ENCODE measurements at regions not wholly inside any gene's neighbourhood (a gene's known extent, or its start where the extent isn't known, plus 50 kb on each side); places are given as distances from the start of the nearest gene placed in this dataset.

DNA sequence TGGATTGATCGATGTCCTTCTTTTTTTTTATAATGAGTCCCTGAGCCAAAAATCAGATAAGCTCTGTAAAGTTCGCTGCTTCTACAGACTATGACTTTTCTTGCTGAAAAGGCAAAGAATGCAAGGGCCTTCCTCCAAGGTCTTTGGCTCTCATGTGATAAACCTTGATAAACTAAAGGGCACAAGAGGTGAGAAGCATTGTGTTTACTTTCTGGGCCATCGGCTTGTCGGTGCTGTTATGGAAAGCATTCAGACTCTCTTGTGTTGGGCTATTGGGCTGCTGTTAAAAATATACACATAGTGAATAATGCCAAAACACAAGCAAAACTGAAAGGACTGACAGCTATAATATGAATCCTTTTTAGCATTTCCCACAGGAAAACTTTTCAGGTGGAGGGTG is 472.4 kb upstream of the SPHKAP start:
- WGBS, 10 experiments: 82 to 100% (median 88%) methylated on average over 1 to 4 of the region's 4 CpGs; no CpG with 5 or more reads in 2 of the 10 experiments
- in situ Hi-C loops (cut with MboI; ENCODE audit: low pct_unique_long_range_greater_than_20kb in 2 of 9, low sequenced_read_pairs in 9 of 9, unreplicated experiment in 9 of 9): loop anchor here in 4 of 9 experiments (25.0 kb wide), 3 partner anchors 592 to 767 kb away; no protein-coding TSS in a partner anchor

DNA sequence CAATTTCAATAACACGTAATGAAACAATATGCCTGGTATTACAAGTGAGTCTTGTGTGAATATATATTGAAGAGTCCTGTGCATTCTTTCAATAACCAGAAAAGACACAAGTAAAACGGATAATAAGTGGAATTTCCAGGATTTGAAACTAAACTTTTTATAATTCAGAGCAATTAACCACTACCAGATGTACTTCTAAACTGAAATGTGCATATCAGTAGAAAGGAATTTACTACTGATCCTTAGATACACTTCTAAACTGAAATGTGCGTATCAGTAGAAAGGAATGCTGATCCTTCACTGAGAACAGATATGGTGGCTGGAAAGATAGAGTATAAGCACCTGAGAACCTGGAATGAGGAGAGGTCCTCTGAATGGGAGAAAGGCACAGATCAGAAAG is 470.9 kb upstream of the SPHKAP start:
- WGBS, 10 experiments: 4 to 82% (median 70%) methylated on average over 2 to 3 of the region's 3 CpGs; no CpG with 5 or more reads in 1 of the 10 experiments
- ATAC-seq (replicated peaks in 6 of 8): peak in 2 of 8 experiments; percentile 83 to 88
- no peak overlapping the region for H3K4me3 ChIP-seq
- in situ Hi-C loops (cut with MboI; ENCODE audit: low pct_unique_long_range_greater_than_20kb in 2 of 9, low sequenced_read_pairs in 9 of 9, unreplicated experiment in 9 of 9): loop anchor here in 4 of 9 experiments (25.0 kb wide), 3 partner anchors 590 to 765 kb away; no protein-coding TSS in a partner anchor
- H3K27ac ChIP-seq: no peak overlapping the region
- H3K4me1 ChIP-seq (replicated peaks in 1 of 2): no peaks in the 10 kb centered on the region

More for the DNA sequence above, 472.4 kb upstream of the SPHKAP start:
- Histone ChIP-seq H3K4me3 (no peak overlapping the region), H3K4me1 (replicated peaks in 1 of 2) (no peaks in the 10 kb centered on the region), H3K27ac (no peak overlapping the region)
- ATAC-seq (replicated peaks in 6 of 8): no peak

DNA sequence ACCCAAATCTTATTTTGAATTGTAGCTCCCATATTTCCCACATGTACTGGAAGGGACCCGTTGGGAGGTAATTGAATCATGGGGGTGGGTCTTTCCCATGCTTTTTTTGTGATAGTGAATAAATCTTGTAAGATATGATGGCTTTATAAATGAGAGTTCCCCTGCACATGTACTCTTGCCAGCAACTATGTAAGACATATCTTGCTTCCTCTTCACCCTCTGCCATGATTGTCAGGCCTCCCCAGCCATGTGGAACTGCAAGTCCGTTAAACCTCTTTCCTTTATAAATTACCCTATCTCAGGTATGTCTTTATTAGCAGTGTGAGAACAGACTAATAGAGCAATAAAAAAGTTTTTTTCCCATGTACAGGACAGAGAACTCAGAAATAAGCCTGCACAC is 468.4 kb upstream of the SPHKAP start:
- ATAC-seq (replicated peaks in 6 of 8): no peak
- Histone ChIP-seq H3K4me3 (no peak overlapping the region), H3K27ac (no peak overlapping the region), H3K4me1 (replicated peaks in 1 of 2) (no peaks in the 10 kb centered on the region)
- 40 to 100% (median 86%) methylated on average over 1 to 2 of the region's 2 CpGs; no CpG with 5 or more reads in 3 of the 10 experiments for WGBS, 10 experiments
- in situ Hi-C loops (cut with MboI; ENCODE audit: low pct_unique_long_range_greater_than_20kb in 2 of 9, low sequenced_read_pairs in 9 of 9, unreplicated experiment in 9 of 9): loop anchor here in 4 of 9 experiments (25.0 kb wide), 3 partner anchors 588 to 763 kb away; no protein-coding TSS in a partner anchor

DNA sequence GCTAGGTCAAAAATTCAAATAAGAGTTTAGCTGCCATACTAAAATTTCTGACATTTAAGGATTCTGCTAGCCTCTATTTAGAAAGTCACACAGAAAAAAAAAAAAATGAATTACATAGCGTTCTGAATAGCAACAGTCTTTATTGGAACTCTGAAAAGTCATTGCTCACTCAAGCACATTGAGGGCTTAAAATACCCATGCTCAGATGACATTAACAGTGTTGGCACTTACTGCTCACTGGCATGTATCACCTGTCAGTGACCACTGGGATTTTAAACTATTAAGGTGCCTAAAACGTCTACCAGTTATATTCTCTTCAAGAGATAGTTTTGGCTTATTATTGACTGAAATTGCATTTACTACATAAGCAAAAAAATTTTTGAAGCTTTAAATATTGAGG is 468.0 kb upstream of the SPHKAP start:
- 46 to 100% (median 75%) methylated on average over 1 to 2 of the region's 2 CpGs; no CpG with 5 or more reads in 1 of the 10 experiments for WGBS, 10 experiments
- in situ Hi-C loops (cut with MboI; ENCODE audit: low pct_unique_long_range_greater_than_20kb in 2 of 9, low sequenced_read_pairs in 9 of 9, unreplicated experiment in 9 of 9): no loop called here
- no peak for ATAC-seq (replicated peaks in 6 of 8)
- no peaks in the 10 kb centered on the region for H3K4me1 ChIP-seq (replicated peaks in 1 of 2)
- H3K4me3 ChIP-seq: no peak overlapping the region
- H3K27ac ChIP-seq: no peak overlapping the region

DNA sequence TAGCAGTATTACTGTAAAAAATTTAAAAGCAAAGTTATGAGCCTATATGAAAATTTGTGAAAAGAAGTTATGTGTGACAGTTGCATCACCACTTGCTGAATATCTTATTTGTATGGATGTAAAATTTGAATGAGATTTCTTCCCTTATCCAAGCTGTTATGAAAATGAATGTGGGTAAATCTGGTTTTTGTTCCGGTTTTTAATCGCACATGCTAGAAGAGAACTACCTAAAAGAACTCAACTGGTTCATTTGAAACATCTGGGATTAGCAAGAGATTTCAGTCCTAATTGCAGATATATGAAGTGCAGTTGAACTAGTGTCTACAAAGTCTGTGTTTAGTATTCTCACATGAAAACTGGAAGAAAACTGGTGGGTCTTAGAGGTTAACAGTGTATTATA is 467.1 kb upstream of the SPHKAP start:
- WGBS, 10 experiments: 43 to 100% (median 92%) methylated on average over 2 of the region's 2 CpGs; no CpG with 5 or more reads in 1 of the 10 experiments
- no peaks in the 10 kb centered on the region for H3K4me1 ChIP-seq (replicated peaks in 1 of 2)
- no peak for ATAC-seq (replicated peaks in 6 of 8)
- H3K27ac ChIP-seq: no peak overlapping the region
- in situ Hi-C loops (cut with MboI; ENCODE audit: low pct_unique_long_range_greater_than_20kb in 2 of 9, low sequenced_read_pairs in 9 of 9, unreplicated experiment in 9 of 9): no loop called here
- no peak overlapping the region for H3K4me3 ChIP-seq

DNA sequence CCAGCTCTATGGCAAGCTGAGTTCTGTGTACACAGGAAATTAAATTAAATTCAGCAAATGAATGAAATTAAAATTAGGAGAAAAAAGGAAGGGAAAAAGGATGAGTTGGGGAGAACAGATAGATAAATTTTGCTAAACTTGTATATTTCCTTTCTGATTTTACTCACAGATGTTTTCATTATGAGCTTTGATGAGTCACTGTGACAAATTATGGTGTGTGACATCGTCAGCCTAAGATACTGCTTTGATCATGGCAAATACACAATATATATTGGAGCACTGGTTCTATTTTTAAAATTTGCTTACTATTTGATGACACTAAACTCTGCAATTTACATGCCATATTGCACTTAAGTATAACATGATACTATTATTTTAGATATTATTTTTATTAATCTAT is 464.6 kb upstream of the SPHKAP start:
- in situ Hi-C loops (cut with MboI; ENCODE audit: low pct_unique_long_range_greater_than_20kb in 2 of 9, low sequenced_read_pairs in 9 of 9, unreplicated experiment in 9 of 9): no loop called here
- Histone ChIP-seq H3K27ac (no peak overlapping the region), H3K4me3 (no peak overlapping the region), H3K4me1 (replicated peaks in 1 of 2) (no peaks in the 10 kb centered on the region)
- ATAC-seq (replicated peaks in 6 of 8): peak in 3 of 8 experiments; percentile 31 to 45 (median 33)
- WGBS, 10 experiments: 0 to 70% (median 29%) methylated on average over 1 of the region's 1 CpG; no CpG with 5 or more reads in 1 of the 10 experiments

DNA sequence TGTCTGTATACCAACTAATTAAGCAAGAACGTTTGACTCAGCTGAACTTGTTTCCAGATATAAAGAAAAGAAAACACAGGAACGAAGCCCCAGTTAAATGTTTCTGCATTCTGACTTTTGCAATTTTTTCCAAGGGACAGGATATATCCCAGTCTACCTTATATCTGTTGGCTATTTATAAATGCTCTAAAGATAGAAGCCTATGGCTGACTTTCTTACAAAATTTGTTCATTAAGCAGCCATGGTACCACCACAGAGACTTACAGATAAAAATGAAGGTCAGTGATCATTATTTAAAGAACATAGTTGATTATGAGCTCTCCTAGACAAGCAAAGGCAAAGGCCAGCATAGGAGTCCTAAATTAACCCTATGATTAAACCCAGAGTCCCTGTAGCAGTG is 462.7 kb upstream of the SPHKAP start:
- no peak overlapping the region for H3K4me3 ChIP-seq
- in situ Hi-C loops (cut with MboI; ENCODE audit: low pct_unique_long_range_greater_than_20kb in 2 of 9, low sequenced_read_pairs in 9 of 9, unreplicated experiment in 9 of 9): no loop called here
- no peak overlapping the region for H3K27ac ChIP-seq
- H3K4me1 ChIP-seq (replicated peaks in 1 of 2): no peaks in the 10 kb centered on the region
- ATAC-seq (replicated peaks in 6 of 8): no peak
- WGBS, 10 experiments: 28 to 100% (median 54%) methylated on average over 1 to 2 of the region's 2 CpGs; no CpG with 5 or more reads in 1 of the 10 experiments

DNA sequence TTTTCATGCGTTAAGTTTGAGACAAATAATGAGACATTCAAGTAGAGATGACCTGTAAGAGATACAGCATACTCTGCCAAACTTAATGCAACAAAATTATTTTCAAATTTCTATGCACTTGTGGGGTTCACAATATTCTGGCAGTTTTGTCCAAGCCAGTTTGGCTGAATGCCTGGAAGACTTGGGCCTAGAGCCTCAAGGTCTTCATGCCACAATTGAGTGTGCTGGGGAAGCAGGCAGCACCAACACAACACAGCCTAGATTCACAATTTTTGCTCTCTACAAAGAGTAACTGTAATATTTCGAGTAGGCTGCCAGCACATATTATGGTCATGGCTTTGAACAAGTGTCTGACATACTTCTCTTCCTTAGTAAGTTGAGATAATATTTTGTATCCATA is 461.4 kb upstream of the SPHKAP start:
- in situ Hi-C loops (cut with MboI; ENCODE audit: low pct_unique_long_range_greater_than_20kb in 2 of 9, low sequenced_read_pairs in 9 of 9, unreplicated experiment in 9 of 9): no loop called here
- WGBS, 10 experiments: 14 to 100% (median 75%) methylated on average over 1 to 2 of the region's 2 CpGs; no CpG with 5 or more reads in 2 of the 10 experiments
- H3K4me1 ChIP-seq (replicated peaks in 1 of 2): no peaks in the 10 kb centered on the region
- no peak overlapping the region for H3K4me3 ChIP-seq
- ATAC-seq (replicated peaks in 6 of 8): no peak
- no peak overlapping the region for H3K27ac ChIP-seq

DNA sequence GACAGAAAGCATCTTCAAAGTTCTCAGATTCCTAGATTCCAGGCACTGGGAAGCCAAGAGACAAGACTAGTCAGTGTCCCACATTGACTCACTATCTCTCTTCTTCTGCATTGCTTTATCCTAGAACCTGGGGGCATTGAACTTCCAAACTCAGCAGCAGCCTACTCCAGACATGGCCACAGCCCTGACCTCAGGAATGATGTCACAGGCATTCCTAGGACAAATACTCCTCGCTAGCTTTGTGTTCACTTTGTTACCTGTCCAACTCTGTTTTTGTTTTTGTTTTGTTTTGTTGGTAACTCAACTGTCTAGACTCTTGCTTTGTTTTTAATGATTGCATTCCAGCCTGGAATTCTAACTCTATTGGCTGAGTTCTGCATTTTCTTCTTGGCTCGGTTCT is 449.3 kb upstream of the SPHKAP start:
- Histone ChIP-seq H3K4me1 (replicated peaks in 1 of 2) (no peaks in the 10 kb centered on the region), H3K4me3 (no peak overlapping the region), H3K27ac (no peak overlapping the region)
- no peak for ATAC-seq (replicated peaks in 6 of 8)
- in situ Hi-C loops (cut with MboI; ENCODE audit: low pct_unique_long_range_greater_than_20kb in 2 of 9, low sequenced_read_pairs in 9 of 9, unreplicated experiment in 9 of 9): no loop called here
- 0 to 100% (median 83%) methylated on average over 1 to 2 of the region's 2 CpGs; no CpG with 5 or more reads in 1 of the 10 experiments for WGBS, 10 experiments

DNA sequence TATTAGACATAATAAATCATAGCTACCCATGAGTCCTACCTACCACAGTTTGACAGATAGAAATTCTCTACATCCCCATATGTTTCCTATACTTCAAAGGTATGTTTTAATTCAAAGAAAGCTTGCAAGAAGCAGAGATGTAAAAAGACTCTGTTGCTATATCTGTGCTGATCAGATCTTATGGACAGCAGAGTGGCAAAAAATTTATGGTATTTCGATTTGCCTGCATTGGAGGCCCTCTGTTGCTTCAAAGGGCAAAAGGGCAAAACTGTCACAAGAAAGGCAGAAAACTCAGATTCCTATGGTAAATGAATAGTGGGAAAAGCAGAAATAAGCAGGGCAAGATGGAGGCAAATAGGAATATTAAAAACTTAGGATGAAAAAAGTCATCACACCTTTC is 447.8 kb upstream of the SPHKAP start:
- Histone ChIP-seq H3K4me1 (replicated peaks in 1 of 2) (peaks cover 0 to 3% of the 10 kb centered on the region in 2 donors), H3K4me3 (no peak overlapping the region), H3K27ac (no peak overlapping the region)
- in situ Hi-C loops (cut with MboI; ENCODE audit: low pct_unique_long_range_greater_than_20kb in 2 of 9, low sequenced_read_pairs in 9 of 9, unreplicated experiment in 9 of 9): no loop called here
- 0 to 91% (median 75%) methylated on average over 1 of the region's 1 CpG; no CpG with 5 or more reads in 3 of the 10 experiments for WGBS, 10 experiments
- ATAC-seq (replicated peaks in 6 of 8): no peak

DNA sequence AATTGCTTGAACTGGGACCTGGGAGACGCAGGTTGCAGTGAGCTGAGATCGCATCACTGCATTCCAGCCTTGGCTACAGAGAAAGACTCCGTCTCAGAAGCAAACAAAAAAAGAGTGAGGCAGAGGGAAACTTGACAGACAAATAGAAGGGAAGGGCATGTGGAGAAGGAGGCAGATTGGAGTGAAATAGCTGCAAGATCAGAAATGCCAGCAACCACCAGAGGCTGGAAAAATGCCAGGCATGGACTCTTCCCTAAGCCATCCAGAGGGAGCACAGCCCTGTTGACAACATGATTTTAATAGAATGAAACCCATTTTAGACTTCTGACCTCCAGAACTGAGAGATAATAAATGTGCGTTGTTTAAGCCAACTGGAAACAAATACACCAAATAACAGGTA is 447.2 kb upstream of the SPHKAP start:
- whole genome bisulfite sequencing, 10 experiments: 17 to 100% (median 83%) methylated on average over 1 to 3 of the region's 4 CpGs
- in situ Hi-C loops (cut with MboI; ENCODE audit: low pct_unique_long_range_greater_than_20kb in 2 of 9, low sequenced_read_pairs in 9 of 9, unreplicated experiment in 9 of 9): no loop called here
- no peak for ATAC-seq (replicated peaks in 6 of 8)
- Histone ChIP-seq H3K27ac (no peak overlapping the region), H3K4me1 (replicated peaks in 1 of 2) (peaks cover 0 to 3% of the 10 kb centered on the region in 2 donors), H3K4me3 (no peak overlapping the region)

DNA sequence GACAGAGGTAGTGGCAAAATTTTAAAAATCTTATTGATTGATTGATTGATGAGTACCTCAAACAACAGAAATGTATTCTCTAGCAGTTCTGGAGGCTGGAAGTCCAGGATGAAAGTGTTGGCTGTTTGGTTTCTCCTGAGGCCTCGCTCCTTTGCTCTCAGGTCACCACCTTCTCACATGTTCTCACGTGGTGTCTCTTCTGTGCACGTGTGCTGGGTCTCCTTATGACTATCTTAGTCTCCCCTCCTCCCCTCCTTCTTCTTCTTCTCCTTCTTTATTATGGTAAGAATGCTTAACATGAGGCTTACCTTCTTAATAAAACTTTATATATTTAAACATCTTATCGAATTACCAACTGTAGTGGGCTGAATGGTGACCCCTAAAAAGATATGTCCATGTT is 446.0 kb upstream of the SPHKAP start:
- WGBS, 10 experiments: 17 to 94% (median 84%) methylated on average over 1 to 4 of the region's 4 CpGs; no CpG with 5 or more reads in 2 of the 10 experiments
- no peak overlapping the region for H3K4me3 ChIP-seq
- in situ Hi-C loops (cut with MboI; ENCODE audit: low pct_unique_long_range_greater_than_20kb in 2 of 9, low sequenced_read_pairs in 9 of 9, unreplicated experiment in 9 of 9): no loop called here

DNA sequence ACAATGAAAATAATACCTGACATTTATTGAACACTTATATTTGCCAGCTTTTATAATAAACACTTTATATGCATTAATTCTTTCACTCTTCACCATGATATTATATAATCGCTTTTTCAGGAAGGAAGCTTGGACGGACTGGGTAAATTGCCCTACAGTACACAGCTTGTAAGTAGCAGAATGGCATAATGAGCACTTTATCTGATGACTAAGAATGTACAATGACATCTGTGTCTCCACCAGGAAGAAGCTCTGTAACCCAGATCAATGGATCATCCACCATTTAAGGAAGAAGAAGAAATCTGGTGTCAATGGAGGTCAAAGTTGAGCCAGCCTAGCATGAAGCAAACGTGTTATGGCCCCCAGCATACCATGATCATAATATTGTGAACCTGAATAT is 444.0 kb upstream of the SPHKAP start:
- H3K4me3 ChIP-seq: no peak overlapping the region
- WGBS, 10 experiments: 44 to 100% (median 85%) methylated on average over 1 to 3 of the region's 3 CpGs; no CpG with 5 or more reads in 1 of the 10 experiments
- peaks cover 0 to 3% of the 10 kb centered on the region in 2 donors for H3K4me1 ChIP-seq (replicated peaks in 1 of 2)
- in situ Hi-C loops (cut with MboI; ENCODE audit: low pct_unique_long_range_greater_than_20kb in 2 of 9, low sequenced_read_pairs in 9 of 9, unreplicated experiment in 9 of 9): no loop called here
- peak in 3 of 8 experiments; percentile 27 to 66 (median 62) for ATAC-seq (replicated peaks in 6 of 8)
- H3K27ac ChIP-seq: no peak overlapping the region

More for the DNA sequence above, 446.0 kb upstream of the SPHKAP start:
- Histone ChIP-seq H3K4me1 (replicated peaks in 1 of 2) (peaks cover 0 to 3% of the 10 kb centered on the region in 2 donors), H3K27ac (no peak overlapping the region)
- ATAC-seq (replicated peaks in 6 of 8): no peak

DNA sequence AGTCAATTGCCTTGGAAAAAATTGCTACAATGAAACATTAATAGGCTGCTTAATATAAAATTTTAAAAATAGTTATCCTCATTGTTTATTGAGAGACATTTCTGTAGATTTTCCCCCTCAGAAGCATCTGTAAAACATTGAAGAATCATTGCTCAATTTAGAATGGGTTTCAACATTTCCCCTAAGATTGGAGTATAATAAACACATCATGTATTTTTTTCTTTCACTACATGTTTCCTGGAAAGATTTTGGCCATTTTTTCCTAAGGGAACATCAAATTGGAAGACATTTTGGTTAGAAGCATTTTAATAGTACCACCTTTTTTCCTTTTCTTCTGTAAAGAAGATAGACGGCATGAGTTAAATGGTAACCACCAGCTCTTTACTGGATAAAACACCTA is 443.2 kb upstream of the SPHKAP start:
- in situ Hi-C loops (cut with MboI; ENCODE audit: low pct_unique_long_range_greater_than_20kb in 2 of 9, low sequenced_read_pairs in 9 of 9, unreplicated experiment in 9 of 9): no loop called here
- no peak for ATAC-seq (replicated peaks in 6 of 8)
- H3K27ac ChIP-seq: no peak overlapping the region
- H3K4me1 ChIP-seq (replicated peaks in 1 of 2): peaks cover 0 to 3% of the 10 kb centered on the region in 2 donors
- no peak overlapping the region for H3K4me3 ChIP-seq
- WGBS, 10 experiments: 0 to 100% (median 88%) methylated on average over 1 of the region's 1 CpG; no CpG with 5 or more reads in 5 of the 10 experiments

Data from motor neuron (in vitro differentiated cells).